Spleen (tissue), 11 donors: ENCODE measurements at regions not wholly inside any gene's neighbourhood (a gene's known extent, or its start where the extent isn't known, plus 50 kb on each side); places are given as distances from the start of the nearest gene placed in this dataset.

Source experiments
- DNase-seq: peaks from one replicate; pipeline ENCODE4 v3.0.0-alpha.2; 2020
- H3K27ac ChIP-seq, 8 donors: fragments of 200-600 bp; sonication (generic) in 7 of 8; 1 replicate in 4 of 8; 2 replicates in 4 of 8; pipeline versions ENCODE4 v1.5.0 to v1.8.0; 2016 to 2021; ENCODE audit warnings: inconsistent platforms in 4 of 8, mild to moderate bottlenecking in 4 of 8, moderate library complexity in 1 of 8
- H3K27me3 ChIP-seq, 7 donors: fragments of 200-600 bp; sonication (generic) in 6 of 7; replicated peaks in 1 of 7; 1 replicate in 4 of 7; 2 replicates in 3 of 7; pipeline versions ENCODE4 v1.5.0 to v1.8.0; 2016 to 2021; ENCODE audit warnings: inconsistent platforms in 3 of 7, mild to moderate bottlenecking in 1 of 7
- H3K36me3 ChIP-seq, 6 donors: fragments of 200-600 bp; sonication (generic) in 5 of 6; 1 replicate in 4 of 6; 2 replicates in 2 of 6; pipeline versions ENCODE4 v1.5.0 to v1.8.0; 2016 to 2021; ENCODE audit warnings: inconsistent platforms in 2 of 6
- H3K4me1 ChIP-seq, 6 donors: fragments of 200-600 bp; sonication (generic) in 5 of 6; 1 replicate in 3 of 6; 2 replicates in 3 of 6; pipeline versions ENCODE4 v1.5.0 to v1.8.0; 2016 to 2021; ENCODE audit warnings: inconsistent platforms in 3 of 6
- H3K4me3 ChIP-seq, 8 donors: fragments of 200-600 bp; sonication (generic) in 7 of 8; 1 replicate in 4 of 8; 2 replicates in 4 of 8; pipeline versions ENCODE4 v1.5.0 to v1.8.0; 2016 to 2021; ENCODE audit warnings: inconsistent platforms in 4 of 8, mild to moderate bottlenecking in 4 of 8, moderate library complexity in 2 of 8
- H3K9me3 ChIP-seq, 8 donors: fragments of 200-600 bp; sonication (generic) in 7 of 8; 1 replicate in 4 of 8; 2 replicates in 4 of 8; pipeline versions ENCODE4 v1.5.0 to v1.8.0; 2016 to 2021; ENCODE audit warnings: inconsistent platforms in 4 of 8
- CTCF ChIP-seq, 11 experiments: fragments of 200-600 bp in 7 of 11; fragments of 450-650 bp in 4 of 11; sonication (generic) in 4 of 11; IDR thresholded peaks in 8 of 11; conservative IDR thresholded peaks in 3 of 11; 1 replicate in 7 of 11; 2 replicates in 4 of 11; pipeline versions ENCODE4 v1.4.0 to v1.8.0; 2016 to 2021; ENCODE audit warnings: antibody characterized with exemption in 11 of 11, inconsistent platforms in 4 of 11, mild to moderate bottlenecking in 1 of 11
- POLR2A ChIP-seq, 3 donors: fragments of 450-650 bp; IDR thresholded peaks; one replicate each; pipeline ENCODE4 v1.5.1; 2017; ENCODE audit warnings: antibody characterized with exemption in 3 of 3, mild to moderate bottlenecking in 1 of 3
- POLR2AphosphoS5 ChIP-seq, 3 donors: sonication (generic); formaldehyde crosslinking; IDR thresholded peaks; one replicate each; pipeline ENCODE4 v1.5.1; 2017; ENCODE audit warnings: antibody characterized with exemption in 3 of 3
- WGBS, 5 donors: extraction: QIAGEN DNeasy Blood & Tissue Kit in 3 of 5; methylation state at CpG; one replicate each; pipeline versions ENCODE4 v1.1.5 to v1.1.7; 2013 to 2018; 5-methylcytosine and 5-hydroxymethylcytosine counted together
- intact Hi-C: fragments of 100-400 bp; cut with DNase I; formaldehyde crosslinking; loops from one replicate; pipeline ENCODE4 v1.15.0; 2023; ENCODE audit warnings: low total_unique reads
- donor health status: healthy with polysubstance abuse.
- donor health status: DM: no; HTN: no; CAD: no; lungs with moderate emphysema.
- donor health status: DM: no; HTN: no; CAD: no.
- donor health status: Bipolar disorder and iron deficiency.
- donor health status: healthy.
- donor health status: DM: no; HTN: no; CAD: no.
- donor health status: DM: yes; HTN: yes; CAD: no.

GRCh38 chr6:125498606-125499005 lies 196.8 kb upstream of the HDDC2 start:
- intact Hi-C loops, result no loop called here
- WGBS, 5 donors, result 86 to 97% (median 91%) methylated on average over 3 of the region's 3 CpGs
- Histone ChIP-seq H3K27ac (no peak overlapping the region), H3K36me3 (no peaks in the 10 kb centered on the region), H3K9me3 (no peaks in the 10 kb centered on the region), H3K4me3 (no peak overlapping the region), H3K27me3 (no peaks in the 10 kb centered on the region), H3K4me1 (no peaks in the 10 kb centered on the region)
- no peak for TF ChIP-seq POLR2A (IDR thresholded peaks at IDR 0.05)
- no peak for TF ChIP-seq POLR2AphosphoS5 (IDR thresholded peaks at IDR 0.05)
- TF ChIP-seq CTCF (IDR thresholded peaks at IDR 0.05 in 8 of 11, conservative IDR thresholded peaks at IDR 0.05 in 3 of 11), result no peak
- DNase-seq, result no peak

DNA sequence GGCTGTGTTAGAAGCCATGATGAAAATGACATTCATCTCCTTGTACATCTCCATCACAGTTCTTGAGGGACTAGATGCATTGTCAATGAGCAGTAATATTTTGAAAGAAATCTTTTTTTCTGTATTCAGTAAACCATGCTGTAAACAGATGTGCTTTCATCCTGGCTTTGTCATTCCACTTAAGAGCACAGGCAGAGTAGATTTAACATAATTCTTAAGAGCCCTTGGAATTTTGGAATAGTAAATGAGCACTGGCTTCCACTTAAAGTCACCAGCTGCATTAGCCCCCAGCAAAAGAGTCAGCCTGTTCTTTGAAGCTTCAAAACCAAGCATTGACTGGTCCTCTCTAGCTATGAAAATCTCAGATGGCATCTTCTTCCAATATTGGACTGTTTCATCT lies 197.8 kb upstream of the HDDC2 start:
- TF ChIP-seq POLR2AphosphoS5 (IDR thresholded peaks at IDR 0.05) (no peak), CTCF (IDR thresholded peaks at IDR 0.05 in 8 of 11, conservative IDR thresholded peaks at IDR 0.05 in 3 of 11) (no peak), POLR2A (IDR thresholded peaks at IDR 0.05) (no peak)
- intact Hi-C loops, result no loop called here
- H3K9me3 ChIP-seq, result no peaks in the 10 kb centered on the region
- H3K4me1 ChIP-seq, result no peaks in the 10 kb centered on the region
- no peak overlapping the region for H3K27ac ChIP-seq
- DNase-seq, result no peak
- H3K36me3 ChIP-seq, result no peaks in the 10 kb centered on the region
- H3K27me3 ChIP-seq, result no peaks in the 10 kb centered on the region
- no peak overlapping the region for H3K4me3 ChIP-seq

GRCh38 chr6:125503181-125503580 lies 201.4 kb upstream of the HDDC2 start:
- WGBS, 5 donors, result 71 to 82% (median 78%) methylated on average over 3 of the region's 3 CpGs
- H3K27me3 ChIP-seq, result no peaks in the 10 kb centered on the region
- peaks cover 0 to 2% (median 0%) of the 10 kb centered on the region in 6 donors for H3K4me1 ChIP-seq
- H3K4me3 ChIP-seq, result no peak overlapping the region
- no peaks in the 10 kb centered on the region for H3K36me3 ChIP-seq
- DNase-seq, result no peak
- H3K9me3 ChIP-seq, result no peaks in the 10 kb centered on the region
- TF ChIP-seq POLR2A (IDR thresholded peaks at IDR 0.05) (no peak), CTCF (IDR thresholded peaks at IDR 0.05 in 8 of 11, conservative IDR thresholded peaks at IDR 0.05 in 3 of 11) (no peak), POLR2AphosphoS5 (IDR thresholded peaks at IDR 0.05) (no peak)
- intact Hi-C loops, result no loop called here
- H3K27ac ChIP-seq, result no peak overlapping the region

- H3K9me3 ChIP-seq, result no peaks in the 10 kb centered on the region
- H3K36me3 ChIP-seq, result no peaks in the 10 kb centered on the region
- H3K4me3 ChIP-seq, result no peak overlapping the region
- intact Hi-C loops, result no loop called here
- TF ChIP-seq POLR2AphosphoS5 (IDR thresholded peaks at IDR 0.05) (no peak), POLR2A (IDR thresholded peaks at IDR 0.05) (no peak), CTCF (IDR thresholded peaks at IDR 0.05 in 8 of 11, conservative IDR thresholded peaks at IDR 0.05 in 3 of 11) (no peak)
- peaks cover 0 to 3% (median 0%) of the 10 kb centered on the region in 6 donors for H3K4me1 ChIP-seq
- no peak overlapping the region for H3K27ac ChIP-seq
- no peaks in the 10 kb centered on the region for H3K27me3 ChIP-seq
- 58 to 74% (median 70%) methylated on average over 4 of the region's 4 CpGs for WGBS, 5 donors
- DNase-seq, result no peak
Measured at GRCh38 chr6:125507987-125508655, 206.4 kb upstream of the HDDC2 start.
